Dermis blood vessel endothelial cell (primary cell): ENCODE measurements at regions not wholly inside any gene's neighbourhood (a gene's known extent, or its start where the extent isn't known, plus 50 kb on each side); places are given as distances from the start of the nearest gene placed in this dataset.

ENCODE experiments used
- DNase-seq: peaks from one replicate; pipeline ENCODE4 v3.0.0; 2010

GRCh38 chr20:57037689-57038088 is 228.8 kb downstream of the BMP7 start:
- no peak for DNase-seq

- DNase-seq: no peak
Observed at GRCh38 chr20:57038608-57039440, 227.6 kb downstream of the BMP7 start.

GRCh38 chr20:57040466-57040865 is 226.0 kb downstream of the BMP7 start:
- no peak for DNase-seq

GRCh38 chr20:57040924-57041323 is 225.5 kb downstream of the BMP7 start:
- no peak for DNase-seq

GRCh38 chr20:57043091-57043490 is 223.3 kb downstream of the BMP7 start:
- DNase-seq: no peak

GRCh38 chr20:57043669-57044268 is 222.7 kb downstream of the BMP7 start:
- DNase-seq: no peak

- no peak for DNase-seq
Observed at GRCh38 chr20:57047281-57048026, 219.0 kb downstream of the BMP7 start.

- DNase-seq: peak; percentile 21
Observed at GRCh38 chr20:57048027-57048869, 218.2 kb downstream of the BMP7 start.

GRCh38 chr20:57049296-57049695 is 217.1 kb downstream of the BMP7 start:
- DNase-seq: no peak

GRCh38 chr20:57051096-57051495 is 215.3 kb downstream of the BMP7 start:
- no peak for DNase-seq

GRCh38 chr20:57053067-57053466 is 213.4 kb downstream of the BMP7 start:
- no peak for DNase-seq

- no peak for DNase-seq
Observed at GRCh38 chr20:57053793-57054552, 212.5 kb downstream of the BMP7 start.

GRCh38 chr20:57055345-57055744 is 211.1 kb downstream of the BMP7 start:
- no peak for DNase-seq

GRCh38 chr20:57056651-57057050 is 209.8 kb downstream of the BMP7 start:
- DNase-seq: no peak

GRCh38 chr20:57059055-57059596 is 207.3 kb downstream of the BMP7 start:
- no peak for DNase-seq

GRCh38 chr20:57060407-57061050 is 205.9 kb downstream of the BMP7 start:
- no peak for DNase-seq

GRCh38 chr20:57061051-57061900 is 205.2 kb downstream of the BMP7 start:
- DNase-seq: peak; percentile 5

GRCh38 chr20:57062241-57062640 is 204.2 kb downstream of the BMP7 start:
- no peak for DNase-seq

GRCh38 chr20:57062696-57063270 is 203.7 kb downstream of the BMP7 start:
- DNase-seq: no peak

- DNase-seq: no peak
Observed at GRCh38 chr20:57064836-57065235, 201.6 kb downstream of the BMP7 start.
